ENCODE measurements at regions not wholly inside any gene's neighbourhood (a gene's known extent, or its start where the extent isn't known, plus 50 kb on each side); places are given as distances from the start of the nearest gene placed in this dataset.

GRCh38 chr5:107325866-107326265 is 344.9 kb downstream of the EFNA5 start:
- Mint-ChIP-seq H3K4me1 (ENCODE audit: low read depth) (no peaks in the 10 kb centered on the region), H3K9me3 (no peaks in the 10 kb centered on the region), H3K27ac (no peak overlapping the region), H3K4me3 (no peak overlapping the region), H3K36me3 (no peaks in the 10 kb centered on the region), H3K27me3 (peaks cover 2% of the 10 kb centered on the region)
- ChIA-PET POLR2A (no interaction called here), CTCF (no interaction called here)
- no peak for DNase-seq
- intact Hi-C loops (cut with micrococcal nuclease), result no loop called here

- no peak overlapping the region for H3K4me3 Mint-ChIP-seq
- no peaks in the 10 kb centered on the region for H3K36me3 Mint-ChIP-seq
- H3K9me3 Mint-ChIP-seq, result no peaks in the 10 kb centered on the region
- POLR2A ChIA-PET, result no interaction called here
- DNase-seq, result no peak
- H3K4me1 Mint-ChIP-seq (ENCODE audit: low read depth), result no peaks in the 10 kb centered on the region
- H3K27ac Mint-ChIP-seq, result no peak overlapping the region
- CTCF ChIA-PET, result no interaction called here
- intact Hi-C loops (cut with micrococcal nuclease), result no loop called here
- peaks cover 2% of the 10 kb centered on the region for H3K27me3 Mint-ChIP-seq
Measured at GRCh38 chr5:107324809-107325208, 345.9 kb downstream of the EFNA5 start.

GRCh38 chr5:107324071-107324470 is 346.7 kb downstream of the EFNA5 start:
- Mint-ChIP-seq H3K36me3 (no peaks in the 10 kb centered on the region), H3K27me3 (peaks cover under 1% of the 10 kb centered on the region), H3K27ac (no peak overlapping the region), H3K4me3 (no peak overlapping the region), H3K4me1 (ENCODE audit: low read depth) (no peaks in the 10 kb centered on the region), H3K9me3 (no peaks in the 10 kb centered on the region)
- POLR2A ChIA-PET, result no interaction called here
- CTCF ChIA-PET, result no interaction called here
- intact Hi-C loops (cut with micrococcal nuclease), result no loop called here
- no peak for DNase-seq

- no peaks in the 10 kb centered on the region for H3K27me3 Mint-ChIP-seq
- H3K4me3 Mint-ChIP-seq, result no peak overlapping the region
- DNase-seq, result no peak
- H3K27ac Mint-ChIP-seq, result no peak overlapping the region
- ChIA-PET POLR2A (no interaction called here), CTCF (no interaction called here)
- no peaks in the 10 kb centered on the region for H3K9me3 Mint-ChIP-seq
- H3K4me1 Mint-ChIP-seq (ENCODE audit: low read depth), result no peaks in the 10 kb centered on the region
- intact Hi-C loops (cut with micrococcal nuclease), result no loop called here
- no peaks in the 10 kb centered on the region for H3K36me3 Mint-ChIP-seq
Measured at GRCh38 chr5:107323536-107323935, 347.2 kb downstream of the EFNA5 start.

- H3K9me3 Mint-ChIP-seq, result no peaks in the 10 kb centered on the region
- CTCF ChIA-PET, result no interaction called here
- H3K4me3 Mint-ChIP-seq, result no peak overlapping the region
- H3K36me3 Mint-ChIP-seq, result no peaks in the 10 kb centered on the region
- DNase-seq, result no peak
- H3K27ac Mint-ChIP-seq, result no peak overlapping the region
- peaks cover 2% of the 10 kb centered on the region for H3K27me3 Mint-ChIP-seq
- POLR2A ChIA-PET, result no interaction called here
- no peaks in the 10 kb centered on the region for H3K4me1 Mint-ChIP-seq (ENCODE audit: low read depth)
- intact Hi-C loops (cut with micrococcal nuclease), result no loop called here
Measured at GRCh38 chr5:107322936-107323335, 347.8 kb downstream of the EFNA5 start.

- intact Hi-C loops (cut with micrococcal nuclease), result no loop called here
Measured at GRCh38 chr5:107321906-107322305, 348.8 kb downstream of the EFNA5 start.

GRCh38 chr5:107320846-107321245 is 349.9 kb downstream of the EFNA5 start:
- POLR2A ChIA-PET, result no interaction called here
- no peaks in the 10 kb centered on the region for H3K36me3 Mint-ChIP-seq
- no peak overlapping the region for H3K27ac Mint-ChIP-seq
- CTCF ChIA-PET, result no interaction called here
- H3K4me3 Mint-ChIP-seq, result no peak overlapping the region
- no peak for DNase-seq
- intact Hi-C loops (cut with micrococcal nuclease), result no loop called here
- no peaks in the 10 kb centered on the region for H3K4me1 Mint-ChIP-seq (ENCODE audit: low read depth)
- H3K27me3 Mint-ChIP-seq, result peaks cover 2% of the 10 kb centered on the region
- H3K9me3 Mint-ChIP-seq, result no peaks in the 10 kb centered on the region

More at GRCh38 chr5:107321906-107322305, 348.8 kb downstream of the EFNA5 start:
- POLR2A ChIA-PET, result no interaction called here
- H3K27me3 Mint-ChIP-seq, result peaks cover 2% of the 10 kb centered on the region
- CTCF ChIA-PET, result no interaction called here
- no peak for DNase-seq
- no peak overlapping the region for H3K27ac Mint-ChIP-seq
- H3K36me3 Mint-ChIP-seq, result no peaks in the 10 kb centered on the region
- no peaks in the 10 kb centered on the region for H3K9me3 Mint-ChIP-seq
- H3K4me1 Mint-ChIP-seq (ENCODE audit: low read depth), result no peaks in the 10 kb centered on the region
- no peak overlapping the region for H3K4me3 Mint-ChIP-seq

GRCh38 chr5:107320376-107320775 is 350.4 kb downstream of the EFNA5 start:
- no peak overlapping the region for H3K27ac Mint-ChIP-seq
- H3K9me3 Mint-ChIP-seq, result no peaks in the 10 kb centered on the region
- H3K27me3 Mint-ChIP-seq, result peaks cover 2% of the 10 kb centered on the region
- intact Hi-C loops (cut with micrococcal nuclease), result no loop called here
- H3K4me1 Mint-ChIP-seq (ENCODE audit: low read depth), result no peaks in the 10 kb centered on the region
- no peaks in the 10 kb centered on the region for H3K36me3 Mint-ChIP-seq
- ChIA-PET CTCF (interaction anchor here (1.1 kb wide), 1 partner anchor 73 kb away, joined by 3 read pairs; no protein-coding TSS in a partner anchor), POLR2A (no interaction called here)
- H3K4me3 Mint-ChIP-seq, result no peak overlapping the region
- no peak for DNase-seq

- Mint-ChIP-seq H3K4me1 (ENCODE audit: low read depth) (no peaks in the 10 kb centered on the region), H3K27me3 (peaks cover 2% of the 10 kb centered on the region), H3K27ac (no peak overlapping the region), H3K9me3 (no peaks in the 10 kb centered on the region), H3K4me3 (no peak overlapping the region), H3K36me3 (no peaks in the 10 kb centered on the region)
- ChIA-PET CTCF (interaction anchor here (1.1 kb wide), 1 partner anchor 72 kb away, joined by 3 read pairs; no protein-coding TSS in a partner anchor), POLR2A (no interaction called here)
- intact Hi-C loops (cut with micrococcal nuclease), result no loop called here
- no peak for DNase-seq
Measured at GRCh38 chr5:107319901-107320300, 350.8 kb downstream of the EFNA5 start.

- Mint-ChIP-seq H3K36me3 (no peaks in the 10 kb centered on the region), H3K27ac (no peak overlapping the region), H3K4me1 (ENCODE audit: low read depth) (no peaks in the 10 kb centered on the region), H3K9me3 (no peaks in the 10 kb centered on the region), H3K27me3 (peaks cover 2% of the 10 kb centered on the region), H3K4me3 (no peak overlapping the region)
- CTCF ChIA-PET, result no interaction called here
- intact Hi-C loops (cut with micrococcal nuclease), result no loop called here
- no peak for DNase-seq
- POLR2A ChIA-PET, result no interaction called here
Measured at GRCh38 chr5:107314330-107314729, 356.4 kb downstream of the EFNA5 start.

GRCh38 chr5:107313921-107314320 is 356.8 kb downstream of the EFNA5 start:
- no peaks in the 10 kb centered on the region for H3K36me3 Mint-ChIP-seq
- no peaks in the 10 kb centered on the region for H3K4me1 Mint-ChIP-seq (ENCODE audit: low read depth)
- H3K9me3 Mint-ChIP-seq, result no peaks in the 10 kb centered on the region
- DNase-seq, result no peak
- no peak overlapping the region for H3K27ac Mint-ChIP-seq
- POLR2A ChIA-PET, result no interaction called here
- H3K27me3 Mint-ChIP-seq, result peaks cover 2% of the 10 kb centered on the region
- H3K4me3 Mint-ChIP-seq, result no peak overlapping the region
- intact Hi-C loops (cut with micrococcal nuclease), result no loop called here
- CTCF ChIA-PET, result no interaction called here

- ChIA-PET CTCF (no interaction called here), POLR2A (no interaction called here)
- Mint-ChIP-seq H3K9me3 (no peaks in the 10 kb centered on the region), H3K36me3 (no peaks in the 10 kb centered on the region), H3K27ac (no peak overlapping the region), H3K4me1 (ENCODE audit: low read depth) (no peaks in the 10 kb centered on the region), H3K4me3 (no peak overlapping the region), H3K27me3 (peaks cover 2% of the 10 kb centered on the region)
- intact Hi-C loops (cut with micrococcal nuclease), result no loop called here
- DNase-seq, result no peak
Measured at GRCh38 chr5:107313098-107313497, 357.6 kb downstream of the EFNA5 start.

GRCh38 chr5:107310181-107310580 is 360.6 kb downstream of the EFNA5 start:
- Mint-ChIP-seq H3K4me3 (no peak overlapping the region), H3K27ac (no peak overlapping the region), H3K4me1 (ENCODE audit: low read depth) (no peaks in the 10 kb centered on the region), H3K27me3 (no peaks in the 10 kb centered on the region), H3K36me3 (no peaks in the 10 kb centered on the region), H3K9me3 (no peaks in the 10 kb centered on the region)
- ChIA-PET POLR2A (no interaction called here), CTCF (no interaction called here)
- intact Hi-C loops (cut with micrococcal nuclease), result no loop called here
- DNase-seq, result no peak

GRCh38 chr5:107306594-107306993 is 364.1 kb downstream of the EFNA5 start:
- no peak for DNase-seq
- no peaks in the 10 kb centered on the region for H3K9me3 Mint-ChIP-seq
- ChIA-PET CTCF (interaction anchor here (1.0 kb wide), 1 partner anchor 266 kb away, joined by 3 read pairs; no protein-coding TSS in a partner anchor), POLR2A (no interaction called here)
- H3K4me1 Mint-ChIP-seq (ENCODE audit: low read depth), result no peaks in the 10 kb centered on the region
- H3K36me3 Mint-ChIP-seq, result no peaks in the 10 kb centered on the region
- no peak overlapping the region for H3K27ac Mint-ChIP-seq
- no peaks in the 10 kb centered on the region for H3K27me3 Mint-ChIP-seq
- H3K4me3 Mint-ChIP-seq, result no peak overlapping the region
- intact Hi-C loops (cut with micrococcal nuclease), result no loop called here

Data from activated CD4-positive, alpha-beta memory T cell treated with anti-CD3 and anti-CD28 coated beads for 36 hours (primary cell).